K562 (cell line): ENCODE measurements at regions not wholly inside any gene's neighbourhood (a gene's known extent, or its start where the extent isn't known, plus 50 kb on each side); places are given as distances from the start of the nearest gene placed in this dataset.

Source experiments
- RFX5 ChIP-seq: IDR thresholded peaks from 2 replicates; pipeline ENCODE4 v1.6.1; 2011; ENCODE audit warnings: low read depth, mild to moderate bottlenecking, improper control_type of control experiment, low read length
- SREBF2 ChIP-seq: sonication (generic); formaldehyde crosslinking; IDR thresholded peaks from 2 replicates; pipeline ENCODE4 v1.4.0; 2020; ENCODE audit warnings: mild to moderate bottlenecking, missing genetic modification reagents
- ZNF3 ChIP-seq: fragments of 250-450 bp; sonication (Bioruptor Pico); IDR thresholded peaks from 2 replicates; pipeline ENCODE4 v1.5.0; 2021; ENCODE audit warnings: mild to moderate bottlenecking, moderate library complexity
- TF ChIP-seq, protein P1 (sequence below), 2 experiments: fragments of 450-650 bp in 1 of 2; IDR thresholded peaks; 2 replicates each; pipeline ENCODE4 v1.6.1; 2011 to 2017; ENCODE audit warnings: low read depth in 2 of 2, antibody characterized with exemption in 1 of 2, borderline replicate concordance in 1 of 2, low read length in 1 of 2, mild to moderate bottlenecking in 1 of 2, mixed read lengths in 1 of 2; ENCODE audit not compliant: control insufficient read depth in 1 of 2
- TF ChIP-seq, protein P2 (sequence below): fragments of 450-650 bp; IDR thresholded peaks from 2 replicates; pipeline ENCODE4 v1.6.1; 2017; ENCODE audit warnings: antibody characterized with exemption

DNA sequence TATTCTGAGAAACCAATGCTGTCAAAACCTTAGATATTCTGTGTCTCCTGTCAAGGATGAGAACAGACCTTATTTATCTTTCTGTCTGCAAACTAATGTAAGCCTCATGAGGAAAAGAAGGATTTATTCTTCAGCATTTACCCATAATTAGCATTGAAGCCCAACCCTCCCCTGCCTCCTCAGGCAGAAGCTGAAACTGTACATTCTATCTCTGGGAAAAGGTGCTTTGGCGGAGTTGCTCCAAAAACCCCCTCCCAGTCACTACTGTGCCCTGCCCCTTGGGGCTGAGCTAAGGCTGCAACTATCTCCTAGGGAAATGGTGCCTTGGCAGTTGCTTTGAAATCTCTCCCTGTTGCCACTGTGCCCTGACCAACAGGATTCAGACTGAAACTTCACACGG lies 106.2 kb upstream of the TLR4 start:
- TF ChIP-seq SREBF2 (CRISPR knock-in tag) (no peak), ZNF3 (CRISPR knock-in tag) (no peak), RFX5 (no peak)
- TF ChIP-seq, protein P1, sequence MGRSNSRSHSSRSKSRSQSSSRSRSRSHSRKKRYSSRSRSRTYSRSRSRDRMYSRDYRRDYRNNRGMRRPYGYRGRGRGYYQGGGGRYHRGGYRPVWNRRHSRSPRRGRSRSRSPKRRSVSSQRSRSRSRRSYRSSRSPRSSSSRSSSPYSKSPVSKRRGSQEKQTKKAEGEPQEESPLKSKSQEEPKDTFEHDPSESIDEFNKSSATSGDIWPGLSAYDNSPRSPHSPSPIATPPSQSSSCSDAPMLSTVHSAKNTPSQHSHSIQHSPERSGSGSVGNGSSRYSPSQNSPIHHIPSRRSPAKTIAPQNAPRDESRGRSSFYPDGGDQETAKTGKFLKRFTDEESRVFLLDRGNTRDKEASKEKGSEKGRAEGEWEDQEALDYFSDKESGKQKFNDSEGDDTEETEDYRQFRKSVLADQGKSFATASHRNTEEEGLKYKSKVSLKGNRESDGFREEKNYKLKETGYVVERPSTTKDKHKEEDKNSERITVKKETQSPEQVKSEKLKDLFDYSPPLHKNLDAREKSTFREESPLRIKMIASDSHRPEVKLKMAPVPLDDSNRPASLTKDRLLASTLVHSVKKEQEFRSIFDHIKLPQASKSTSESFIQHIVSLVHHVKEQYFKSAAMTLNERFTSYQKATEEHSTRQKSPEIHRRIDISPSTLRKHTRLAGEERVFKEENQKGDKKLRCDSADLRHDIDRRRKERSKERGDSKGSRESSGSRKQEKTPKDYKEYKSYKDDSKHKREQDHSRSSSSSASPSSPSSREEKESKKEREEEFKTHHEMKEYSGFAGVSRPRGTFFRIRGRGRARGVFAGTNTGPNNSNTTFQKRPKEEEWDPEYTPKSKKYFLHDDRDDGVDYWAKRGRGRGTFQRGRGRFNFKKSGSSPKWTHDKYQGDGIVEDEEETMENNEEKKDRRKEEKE (IDR thresholded peaks at IDR 0.05; ENCODE audit: borderline replicate concordance in 1 of 2, control insufficient read depth in 1 of 2, low read depth in 2 of 2, low read length in 1 of 2): no peak
- TF ChIP-seq, protein P2, sequence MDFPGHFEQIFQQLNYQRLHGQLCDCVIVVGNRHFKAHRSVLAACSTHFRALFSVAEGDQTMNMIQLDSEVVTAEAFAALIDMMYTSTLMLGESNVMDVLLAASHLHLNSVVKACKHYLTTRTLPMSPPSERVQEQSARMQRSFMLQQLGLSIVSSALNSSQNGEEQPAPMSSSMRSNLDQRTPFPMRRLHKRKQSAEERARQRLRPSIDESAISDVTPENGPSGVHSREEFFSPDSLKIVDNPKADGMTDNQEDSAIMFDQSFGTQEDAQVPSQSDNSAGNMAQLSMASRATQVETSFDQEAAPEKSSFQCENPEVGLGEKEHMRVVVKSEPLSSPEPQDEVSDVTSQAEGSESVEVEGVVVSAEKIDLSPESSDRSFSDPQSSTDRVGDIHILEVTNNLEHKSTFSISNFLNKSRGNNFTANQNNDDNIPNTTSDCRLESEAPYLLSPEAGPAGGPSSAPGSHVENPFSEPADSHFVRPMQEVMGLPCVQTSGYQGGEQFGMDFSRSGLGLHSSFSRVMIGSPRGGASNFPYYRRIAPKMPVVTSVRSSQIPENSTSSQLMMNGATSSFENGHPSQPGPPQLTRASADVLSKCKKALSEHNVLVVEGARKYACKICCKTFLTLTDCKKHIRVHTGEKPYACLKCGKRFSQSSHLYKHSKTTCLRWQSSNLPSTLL: no peak
